ENCODE measurements at regions not wholly inside any gene's neighbourhood (a gene's known extent, or its start where the extent isn't known, plus 50 kb on each side); places are given as distances from the start of the nearest gene placed in this dataset.

GRCh38 chrX:35561985-35562384 lies 236.2 kb upstream of the MAGEB16 start:
- no peak overlapping the region for H3K27ac ChIP-seq (ENCODE audit: extremely low read length, insufficient read depth, low read length)
- no peak overlapping the region for H3K4me3 ChIP-seq (replicated peaks in 1 of 3; ENCODE audit: insufficient read depth in 1 of 3, low read depth in 2 of 3, low read length in 3 of 3)
- no peak overlapping the region for H3K4me2 ChIP-seq (ENCODE audit: low read depth, low read length)
- ChIA-PET CTCF (ENCODE audit: low intra/inter-chr PET ratio, low total read pairs) (no interaction called here), POLR2A (no interaction called here)
- H3K27me3 ChIP-seq (ENCODE audit: control insufficient read depth in 1 of 2, insufficient read depth in 2 of 2, low read length in 2 of 2) = no peaks in the 10 kb centered on the region
- no CpG with 5 or more reads among the region's 1 CpG for WGBS (ENCODE audit: low lambda C conversion rate)
- no peaks in the 10 kb centered on the region for H4K20me1 ChIP-seq (ENCODE audit: insufficient read depth, low read length)
- DNase-seq (ENCODE audit: low spot score) (no peak), FAIRE-seq (no peak), ATAC-seq (no peak)
- in situ Hi-C loops (cut with HindIII; ENCODE audit: extremely low pct_ligation_motif_present, low pct_unique_long_range_greater_than_20kb) = no loop called here
- H3K9ac ChIP-seq (ENCODE audit: insufficient read depth, low read depth, low read length) = no peak overlapping the region
- no peaks in the 10 kb centered on the region for H3K79me2 ChIP-seq (ENCODE audit: insufficient read depth, low read length)
- intact Hi-C loops (cut with micrococcal nuclease; ENCODE audit: unreplicated experiment) = no loop called here
- no peaks in the 10 kb centered on the region for H3K36me3 ChIP-seq (replicated peaks in 1 of 2; ENCODE audit: control insufficient read depth in 1 of 2, insufficient read depth in 2 of 2, low read length in 2 of 2)
- BruUV-seq (replicated peaks) = no TSS peak
- H3K4me1 ChIP-seq (ENCODE audit: insufficient read depth, low read length) = no peaks in the 10 kb centered on the region
- no peak overlapping the region for H2AFZ ChIP-seq (ENCODE audit: low read length)
- TF ChIP-seq HHEX (CRISPR knock-in tag; IDR thresholded peaks at IDR 0.05) = no peak
- no peak for TF ChIP-seq TRIM24 (CRISPR knock-in tag; IDR thresholded peaks at IDR 0.05)
- TF ChIP-seq ZNF619 (CRISPR knock-in tag; IDR thresholded peaks at IDR 0.05) = no peak
- TF ChIP-seq ZNF501 (CRISPR knock-in tag; IDR thresholded peaks at IDR 0.05) = no peak
- no peak for TF ChIP-seq STAG1 (CRISPR knock-in tag; IDR thresholded peaks at IDR 0.05)
- no peak for TF ChIP-seq ZFP36L2 (CRISPR knock-in tag; IDR thresholded peaks at IDR 0.05)
- TF ChIP-seq SMAD9 (CRISPR knock-in tag; IDR thresholded peaks at IDR 0.05) = no peak
- no peak for TF ChIP-seq RBAK (CRISPR knock-in tag; IDR thresholded peaks at IDR 0.05)
- TF ChIP-seq ZNF230 (CRISPR knock-in tag; IDR thresholded peaks at IDR 0.05) = no peak
- no peak for TF ChIP-seq LCORL (IDR thresholded peaks at IDR 0.05)
- TF ChIP-seq LCORL (CRISPR knock-in tag; IDR thresholded peaks at IDR 0.05) = no peak
- TF ChIP-seq, protein P1, sequence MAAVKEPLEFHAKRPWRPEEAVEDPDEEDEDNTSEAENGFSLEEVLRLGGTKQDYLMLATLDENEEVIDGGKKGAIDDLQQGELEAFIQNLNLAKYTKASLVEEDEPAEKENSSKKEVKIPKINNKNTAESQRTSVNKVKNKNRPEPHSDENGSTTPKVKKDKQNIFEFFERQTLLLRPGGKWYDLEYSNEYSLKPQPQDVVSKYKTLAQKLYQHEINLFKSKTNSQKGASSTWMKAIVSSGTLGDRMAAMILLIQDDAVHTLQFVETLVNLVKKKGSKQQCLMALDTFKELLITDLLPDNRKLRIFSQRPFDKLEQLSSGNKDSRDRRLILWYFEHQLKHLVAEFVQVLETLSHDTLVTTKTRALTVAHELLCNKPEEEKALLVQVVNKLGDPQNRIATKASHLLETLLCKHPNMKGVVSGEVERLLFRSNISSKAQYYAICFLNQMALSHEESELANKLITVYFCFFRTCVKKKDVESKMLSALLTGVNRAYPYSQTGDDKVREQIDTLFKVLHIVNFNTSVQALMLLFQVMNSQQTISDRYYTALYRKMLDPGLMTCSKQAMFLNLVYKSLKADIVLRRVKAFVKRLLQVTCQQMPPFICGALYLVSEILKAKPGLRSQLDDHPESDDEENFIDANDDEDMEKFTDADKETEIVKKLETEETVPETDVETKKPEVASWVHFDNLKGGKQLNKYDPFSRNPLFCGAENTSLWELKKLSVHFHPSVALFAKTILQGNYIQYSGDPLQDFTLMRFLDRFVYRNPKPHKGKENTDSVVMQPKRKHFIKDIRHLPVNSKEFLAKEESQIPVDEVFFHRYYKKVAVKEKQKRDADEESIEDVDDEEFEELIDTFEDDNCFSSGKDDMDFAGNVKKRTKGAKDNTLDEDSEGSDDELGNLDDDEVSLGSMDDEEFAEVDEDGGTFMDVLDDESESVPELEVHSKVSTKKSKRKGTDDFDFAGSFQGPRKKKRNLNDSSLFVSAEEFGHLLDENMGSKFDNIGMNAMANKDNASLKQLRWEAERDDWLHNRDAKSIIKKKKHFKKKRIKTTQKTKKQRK (IDR thresholded peaks at IDR 0.05; ENCODE audit: low read length) = no peak
- no peak for TF ChIP-seq ZNF382 (CRISPR knock-in tag; IDR thresholded peaks at IDR 0.05; ENCODE audit: borderline replicate concordance)
- no peak for TF ChIP-seq ZBTB1 (CRISPR knock-in tag; IDR thresholded peaks at IDR 0.05; ENCODE audit: borderline replicate concordance)
- no peak for TF ChIP-seq KAT7 (CRISPR knock-in tag; IDR thresholded peaks at IDR 0.05; ENCODE audit: borderline replicate concordance)
- no peak for TF ChIP-seq SAP130 (CRISPR knock-in tag; IDR thresholded peaks at IDR 0.05; ENCODE audit: low read depth)
- no peak for TF ChIP-seq MXD3 (CRISPR knock-in tag; IDR thresholded peaks at IDR 0.05)
- no peak for TF ChIP-seq ZNF263 (CRISPR knock-in tag; IDR thresholded peaks at IDR 0.05)
- TF ChIP-seq DDIT3 (CRISPR knock-in tag; IDR thresholded peaks at IDR 0.05) = no peak
- TF ChIP-seq EEA1 (CRISPR knock-in tag; IDR thresholded peaks at IDR 0.05; ENCODE audit: borderline replicate concordance) = no peak
- H3K9me3 ChIP-seq (ENCODE audit: low read length) = no peaks in the 10 kb centered on the region

Data from HepG2 (cell line).